ENCODE measurements at regions not wholly inside any gene's neighbourhood (a gene's known extent, or its start where the extent isn't known, plus 50 kb on each side); places are given as distances from the start of the nearest gene placed in this dataset.

- DNase-seq, result no peak
These were observed 449.7 kb upstream of the TRIB2 start for GRCh38 chr2:12267042-12267441.

GRCh38 chr2:12269041-12269972 lies 447.4 kb upstream of the TRIB2 start:
- DNase-seq, result no peak

- DNase-seq, result no peak
These were observed 445.7 kb upstream of the TRIB2 start for GRCh38 chr2:12270876-12271588.

GRCh38 chr2:12271589-12271984 lies 445.1 kb upstream of the TRIB2 start:
- no peak for DNase-seq

GRCh38 chr2:12273111-12273510 lies 443.6 kb upstream of the TRIB2 start:
- DNase-seq, result no peak

GRCh38 chr2:12274591-12274990 lies 442.1 kb upstream of the TRIB2 start:
- no peak for DNase-seq

- no peak for DNase-seq
These were observed 439.3 kb upstream of the TRIB2 start for GRCh38 chr2:12277241-12278034.

- no peak for DNase-seq
These were observed 438.5 kb upstream of the TRIB2 start for GRCh38 chr2:12278217-12278750.

GRCh38 chr2:12282780-12283695 lies 433.7 kb upstream of the TRIB2 start:
- no peak for DNase-seq

- DNase-seq, result no peak
These were observed 432.7 kb upstream of the TRIB2 start for GRCh38 chr2:12284037-12284436.

GRCh38 chr2:12284487-12284886 lies 432.2 kb upstream of the TRIB2 start:
- no peak for DNase-seq

GRCh38 chr2:12286347-12286746 lies 430.4 kb upstream of the TRIB2 start:
- no peak for DNase-seq

GRCh38 chr2:12287220-12287751 lies 429.4 kb upstream of the TRIB2 start:
- no peak for DNase-seq

GRCh38 chr2:12288048-12288447 lies 428.7 kb upstream of the TRIB2 start:
- DNase-seq, result no peak

GRCh38 chr2:12289120-12289802 lies 427.5 kb upstream of the TRIB2 start:
- no peak for DNase-seq

- DNase-seq, result no peak
These were observed 425.4 kb upstream of the TRIB2 start for GRCh38 chr2:12291303-12291702.

- no peak for DNase-seq
These were observed 422.9 kb upstream of the TRIB2 start for GRCh38 chr2:12293874-12294273.

- no peak for DNase-seq
These were observed 420.7 kb upstream of the TRIB2 start for GRCh38 chr2:12295856-12296519.

- no peak for DNase-seq
These were observed 419.8 kb upstream of the TRIB2 start for GRCh38 chr2:12296915-12297314.

- no peak for DNase-seq
These were observed 418.4 kb upstream of the TRIB2 start for GRCh38 chr2:12298352-12298751.

All from NCI-H1930 (cell line).